ENCODE measurements at regions not wholly inside any gene's neighbourhood (a gene's known extent, or its start where the extent isn't known, plus 50 kb on each side); places are given as distances from the start of the nearest gene placed in this dataset.

DNA sequence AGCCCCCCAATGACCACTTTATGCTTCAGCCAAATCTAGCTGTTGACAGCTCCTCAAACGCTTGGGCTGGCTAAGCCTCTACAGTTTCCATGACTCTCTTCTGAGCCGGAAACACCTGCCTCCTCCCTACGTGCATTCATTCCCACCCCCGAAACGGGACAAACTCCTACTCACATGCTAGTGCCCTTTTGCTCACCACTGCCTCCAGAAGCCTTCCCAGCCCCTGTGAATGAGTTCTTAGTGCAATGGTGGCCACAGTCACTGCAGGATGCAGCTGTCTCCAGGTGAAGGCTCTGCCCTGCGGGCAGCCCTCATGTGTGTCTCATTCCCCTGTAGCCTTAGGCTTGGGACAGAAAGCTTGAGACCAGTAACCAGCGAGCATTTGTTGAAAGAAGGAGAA is 68.8 kb upstream of the DAB2IP start:
- DNase-seq (ENCODE audit: low spot score) = no peak
- no peak for ATAC-seq (ENCODE audit: low FRiP score)
- TF ChIP-seq, protein P1, sequence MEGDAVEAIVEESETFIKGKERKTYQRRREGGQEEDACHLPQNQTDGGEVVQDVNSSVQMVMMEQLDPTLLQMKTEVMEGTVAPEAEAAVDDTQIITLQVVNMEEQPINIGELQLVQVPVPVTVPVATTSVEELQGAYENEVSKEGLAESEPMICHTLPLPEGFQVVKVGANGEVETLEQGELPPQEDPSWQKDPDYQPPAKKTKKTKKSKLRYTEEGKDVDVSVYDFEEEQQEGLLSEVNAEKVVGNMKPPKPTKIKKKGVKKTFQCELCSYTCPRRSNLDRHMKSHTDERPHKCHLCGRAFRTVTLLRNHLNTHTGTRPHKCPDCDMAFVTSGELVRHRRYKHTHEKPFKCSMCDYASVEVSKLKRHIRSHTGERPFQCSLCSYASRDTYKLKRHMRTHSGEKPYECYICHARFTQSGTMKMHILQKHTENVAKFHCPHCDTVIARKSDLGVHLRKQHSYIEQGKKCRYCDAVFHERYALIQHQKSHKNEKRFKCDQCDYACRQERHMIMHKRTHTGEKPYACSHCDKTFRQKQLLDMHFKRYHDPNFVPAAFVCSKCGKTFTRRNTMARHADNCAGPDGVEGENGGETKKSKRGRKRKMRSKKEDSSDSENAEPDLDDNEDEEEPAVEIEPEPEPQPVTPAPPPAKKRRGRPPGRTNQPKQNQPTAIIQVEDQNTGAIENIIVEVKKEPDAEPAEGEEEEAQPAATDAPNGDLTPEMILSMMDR (IDR thresholded peaks at IDR 0.05) = no peak

DNA sequence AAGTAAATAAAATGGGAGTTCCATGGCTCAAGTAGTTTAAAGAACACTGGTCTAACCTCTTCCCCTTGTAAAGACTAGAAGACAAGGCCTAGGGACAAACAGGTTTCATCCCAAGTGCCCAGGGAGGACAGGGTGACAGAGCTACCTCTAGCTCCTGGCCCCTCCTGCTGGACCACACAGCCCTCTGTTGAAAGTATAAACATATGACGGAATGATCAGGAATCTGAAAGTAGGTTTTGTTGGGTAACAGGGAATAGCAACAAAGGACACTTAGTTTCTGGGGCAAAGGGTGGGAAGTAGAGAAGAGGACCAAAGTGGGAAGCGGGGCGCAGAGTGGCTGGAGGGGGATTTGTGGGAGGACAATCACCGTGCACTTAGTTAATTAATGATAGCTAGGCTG is 67.0 kb upstream of the DAB2IP start:
- TF ChIP-seq, protein P1 (IDR thresholded peaks at IDR 0.05) = no peak
- DNase-seq (ENCODE audit: low spot score) (no peak), ATAC-seq (ENCODE audit: low FRiP score) (no peak)

DNA sequence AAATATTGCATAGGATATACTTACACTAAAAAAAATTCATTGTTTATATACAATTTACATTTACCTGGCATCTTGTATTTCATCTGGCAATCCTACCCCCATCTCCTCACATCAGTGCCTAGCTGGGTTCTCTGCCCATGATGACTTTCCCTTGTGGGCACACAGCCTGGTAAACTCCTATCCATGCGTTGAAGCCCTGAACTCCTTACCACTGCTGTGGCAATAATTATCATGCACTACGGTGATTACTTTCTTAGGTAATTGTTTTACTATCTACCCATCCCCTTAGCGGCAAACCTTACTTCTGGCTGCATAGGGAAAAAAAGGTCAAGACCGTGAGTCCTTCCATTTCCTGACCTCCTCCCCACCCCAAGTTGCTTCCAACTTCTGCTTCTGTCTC is 63.6 kb upstream of the DAB2IP start:
- no peak for ATAC-seq (ENCODE audit: low FRiP score)
- no peak for DNase-seq (ENCODE audit: low spot score)

DNA sequence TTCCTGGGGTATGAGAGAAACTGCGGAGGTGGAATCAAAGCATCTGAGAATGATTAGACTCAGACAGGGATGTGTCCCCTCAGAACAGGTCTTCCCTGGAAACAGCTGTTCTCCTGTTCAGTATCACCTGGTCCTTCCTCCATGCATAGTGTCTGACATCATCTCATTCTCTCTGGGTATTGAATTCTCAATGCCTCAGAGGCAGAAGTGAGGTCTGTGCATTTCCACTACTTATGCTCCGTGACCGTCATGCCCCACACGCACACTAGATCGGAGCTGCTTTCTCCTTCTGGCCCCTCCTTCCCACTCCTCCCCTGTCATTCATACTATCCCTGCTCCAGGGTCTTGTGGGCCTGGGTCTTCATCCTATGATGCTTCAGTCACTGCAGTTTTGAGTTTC is 61.4 kb upstream of the DAB2IP start:
- DNase-seq (ENCODE audit: low spot score) (no peak), ATAC-seq (ENCODE audit: low FRiP score) (no peak)
- TF ChIP-seq, protein P1 (IDR thresholded peaks at IDR 0.05) = no peak

More for the DNA sequence above, 63.6 kb upstream of the DAB2IP start:
- TF ChIP-seq, protein P1 (IDR thresholded peaks at IDR 0.05) = no peak

DNA sequence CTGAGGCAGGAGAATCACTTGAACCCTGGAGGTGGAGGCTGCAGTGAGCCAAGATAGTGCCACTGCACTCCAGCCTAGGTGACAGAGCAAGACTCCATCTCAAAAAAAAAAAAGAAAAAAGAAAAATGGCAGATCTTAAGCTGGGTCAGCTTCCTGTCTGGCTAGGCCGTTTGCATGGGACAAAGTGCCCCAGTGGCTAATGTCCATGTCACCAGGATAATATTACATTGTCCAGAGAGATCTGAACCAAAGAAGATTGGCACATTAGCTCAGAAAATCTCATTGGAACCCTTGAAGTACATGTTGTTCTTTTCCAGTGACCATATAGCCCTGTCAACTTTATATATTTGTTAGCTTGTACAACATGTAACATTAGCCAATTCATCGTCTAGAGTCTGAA is 59.2 kb upstream of the DAB2IP start:
- ATAC-seq (ENCODE audit: low FRiP score) (no peak), DNase-seq (ENCODE audit: low spot score) (no peak)
- TF ChIP-seq, protein P1 (IDR thresholded peaks at IDR 0.05) = no peak

DNA sequence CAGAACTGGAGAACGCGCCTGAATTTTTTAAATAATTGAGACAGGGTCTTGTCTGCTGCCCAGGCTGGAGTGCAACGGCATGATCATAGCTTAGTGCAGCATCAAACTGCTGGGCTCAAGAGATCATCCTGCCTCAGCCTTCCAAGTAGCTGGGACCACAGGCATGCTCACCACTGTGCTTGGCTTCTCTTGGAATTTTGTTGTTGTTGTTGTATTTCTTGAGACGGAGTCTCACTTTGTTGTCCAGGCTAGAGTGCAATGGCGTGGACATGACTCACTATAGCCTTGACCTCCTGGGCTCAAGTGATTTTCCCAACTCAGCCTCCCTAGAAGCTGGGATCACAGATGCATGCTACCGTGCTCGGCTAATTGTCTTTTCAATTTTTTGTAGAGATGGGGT is 58.4 kb upstream of the DAB2IP start:
- DNase-seq (ENCODE audit: low spot score) (no peak), ATAC-seq (ENCODE audit: low FRiP score) (no peak)
- TF ChIP-seq, protein P1 (IDR thresholded peaks at IDR 0.05) = no peak

DNA sequence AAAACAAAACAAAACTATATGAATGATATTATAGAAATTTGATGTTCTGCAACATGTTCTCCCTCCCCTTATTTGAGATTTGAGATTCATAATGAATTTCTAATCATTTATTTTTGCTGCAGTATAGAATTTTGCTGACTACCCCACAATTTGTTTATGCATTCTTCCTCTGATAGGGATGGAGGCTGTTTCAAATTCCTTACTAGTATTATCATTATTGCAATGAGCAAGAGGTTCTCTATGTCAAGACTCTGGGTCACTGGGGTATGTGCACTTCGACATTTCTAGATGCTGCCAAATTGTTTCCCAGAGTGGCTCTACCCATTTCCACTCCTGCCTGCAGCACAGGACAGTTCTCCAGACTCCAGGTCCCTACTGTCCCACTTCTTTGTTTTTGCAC is 54.9 kb upstream of the DAB2IP start:
- TF ChIP-seq, protein P1 (IDR thresholded peaks at IDR 0.05) = no peak
- DNase-seq (ENCODE audit: low spot score) = no peak
- ATAC-seq (ENCODE audit: low FRiP score) = no peak

All from omental fat pad (tissue), 3 donors.